Spleen (tissue), 11 donors: ENCODE measurements at regions not wholly inside any gene's neighbourhood (a gene's known extent, or its start where the extent isn't known, plus 50 kb on each side); places are given as distances from the start of the nearest gene placed in this dataset.

Source experiments
- DNase-seq: peaks from one replicate; pipeline ENCODE4 v3.0.0-alpha.2; 2020
- H3K27ac ChIP-seq, 8 donors: fragments of 200-600 bp; sonication (generic) in 7 of 8; 1 replicate in 4 of 8; 2 replicates in 4 of 8; pipeline versions ENCODE4 v1.5.0 to v1.8.0; 2016 to 2021; ENCODE audit warnings: inconsistent platforms in 4 of 8, mild to moderate bottlenecking in 4 of 8, moderate library complexity in 1 of 8
- H3K27me3 ChIP-seq, 7 donors: fragments of 200-600 bp; sonication (generic) in 6 of 7; replicated peaks in 1 of 7; 1 replicate in 4 of 7; 2 replicates in 3 of 7; pipeline versions ENCODE4 v1.5.0 to v1.8.0; 2016 to 2021; ENCODE audit warnings: inconsistent platforms in 3 of 7, mild to moderate bottlenecking in 1 of 7
- H3K36me3 ChIP-seq, 6 donors: fragments of 200-600 bp; sonication (generic) in 5 of 6; 1 replicate in 4 of 6; 2 replicates in 2 of 6; pipeline versions ENCODE4 v1.5.0 to v1.8.0; 2016 to 2021; ENCODE audit warnings: inconsistent platforms in 2 of 6
- H3K4me1 ChIP-seq, 6 donors: fragments of 200-600 bp; sonication (generic) in 5 of 6; 1 replicate in 3 of 6; 2 replicates in 3 of 6; pipeline versions ENCODE4 v1.5.0 to v1.8.0; 2016 to 2021; ENCODE audit warnings: inconsistent platforms in 3 of 6
- H3K4me3 ChIP-seq, 8 donors: fragments of 200-600 bp; sonication (generic) in 7 of 8; 1 replicate in 4 of 8; 2 replicates in 4 of 8; pipeline versions ENCODE4 v1.5.0 to v1.8.0; 2016 to 2021; ENCODE audit warnings: inconsistent platforms in 4 of 8, mild to moderate bottlenecking in 4 of 8, moderate library complexity in 2 of 8
- H3K9me3 ChIP-seq, 8 donors: fragments of 200-600 bp; sonication (generic) in 7 of 8; 1 replicate in 4 of 8; 2 replicates in 4 of 8; pipeline versions ENCODE4 v1.5.0 to v1.8.0; 2016 to 2021; ENCODE audit warnings: inconsistent platforms in 4 of 8
- CTCF ChIP-seq, 11 experiments: fragments of 200-600 bp in 7 of 11; fragments of 450-650 bp in 4 of 11; sonication (generic) in 4 of 11; IDR thresholded peaks in 8 of 11; conservative IDR thresholded peaks in 3 of 11; 1 replicate in 7 of 11; 2 replicates in 4 of 11; pipeline versions ENCODE4 v1.4.0 to v1.8.0; 2016 to 2021; ENCODE audit warnings: antibody characterized with exemption in 11 of 11, inconsistent platforms in 4 of 11, mild to moderate bottlenecking in 1 of 11
- POLR2A ChIP-seq, 3 donors: fragments of 450-650 bp; IDR thresholded peaks; one replicate each; pipeline ENCODE4 v1.5.1; 2017; ENCODE audit warnings: antibody characterized with exemption in 3 of 3, mild to moderate bottlenecking in 1 of 3
- POLR2AphosphoS5 ChIP-seq, 3 donors: sonication (generic); formaldehyde crosslinking; IDR thresholded peaks; one replicate each; pipeline ENCODE4 v1.5.1; 2017; ENCODE audit warnings: antibody characterized with exemption in 3 of 3
- WGBS, 5 donors: extraction: QIAGEN DNeasy Blood & Tissue Kit in 3 of 5; methylation state at CpG; one replicate each; pipeline versions ENCODE4 v1.1.5 to v1.1.7; 2013 to 2018; 5-methylcytosine and 5-hydroxymethylcytosine counted together
- intact Hi-C: fragments of 100-400 bp; cut with DNase I; formaldehyde crosslinking; loops from one replicate; pipeline ENCODE4 v1.15.0; 2023; ENCODE audit warnings: low total_unique reads
- donor health status: healthy with polysubstance abuse.
- donor health status: DM: no; HTN: no; CAD: no; lungs with moderate emphysema.
- donor health status: DM: no; HTN: no; CAD: no.
- donor health status: Bipolar disorder and iron deficiency.
- donor health status: healthy.
- donor health status: DM: no; HTN: no; CAD: no.
- donor health status: DM: yes; HTN: yes; CAD: no.

- H3K9me3 ChIP-seq = no peaks in the 10 kb centered on the region
- intact Hi-C loops = no loop called here
- WGBS, 5 donors = 76 to 82% (median 80%) methylated on average over 7 of the region's 7 CpGs
Observed at GRCh38 chr10:113301342-113301984, 251.4 kb upstream of the HABP2 start.

GRCh38 chr10:113302062-113302461 lies 250.8 kb upstream of the HABP2 start:
- Histone ChIP-seq H3K9me3 (no peaks in the 10 kb centered on the region), H3K27ac (no peak overlapping the region), H3K4me1 (no peaks in the 10 kb centered on the region), H3K27me3 (no peaks in the 10 kb centered on the region), H3K4me3 (no peak overlapping the region), H3K36me3 (no peaks in the 10 kb centered on the region)
- no peak for DNase-seq
- 90 to 98% (median 97%) methylated on average over 3 of the region's 3 CpGs for WGBS, 5 donors
- intact Hi-C loops = no loop called here
- TF ChIP-seq CTCF (IDR thresholded peaks at IDR 0.05 in 8 of 11, conservative IDR thresholded peaks at IDR 0.05 in 3 of 11) = no peak
- TF ChIP-seq POLR2A (IDR thresholded peaks at IDR 0.05) = no peak
- TF ChIP-seq POLR2AphosphoS5 (IDR thresholded peaks at IDR 0.05) = no peak

More at GRCh38 chr10:113301342-113301984, 251.4 kb upstream of the HABP2 start:
- Histone ChIP-seq H3K36me3 (no peaks in the 10 kb centered on the region), H3K4me1 (no peaks in the 10 kb centered on the region), H3K27me3 (no peaks in the 10 kb centered on the region), H3K27ac (no peak overlapping the region), H3K4me3 (no peak overlapping the region)
- DNase-seq = no peak
- no peak for TF ChIP-seq POLR2A (IDR thresholded peaks at IDR 0.05)
- TF ChIP-seq POLR2AphosphoS5 (IDR thresholded peaks at IDR 0.05) = no peak
- no peak for TF ChIP-seq CTCF (IDR thresholded peaks at IDR 0.05 in 8 of 11, conservative IDR thresholded peaks at IDR 0.05 in 3 of 11)

- TF ChIP-seq POLR2AphosphoS5 (IDR thresholded peaks at IDR 0.05) = no peak
- no peak for TF ChIP-seq POLR2A (IDR thresholded peaks at IDR 0.05)
- no peak for TF ChIP-seq CTCF (IDR thresholded peaks at IDR 0.05 in 8 of 11, conservative IDR thresholded peaks at IDR 0.05 in 3 of 11)
- no peaks in the 10 kb centered on the region for H3K36me3 ChIP-seq
- intact Hi-C loops = no loop called here
- no peak overlapping the region for H3K4me3 ChIP-seq
- DNase-seq = no peak
- no peaks in the 10 kb centered on the region for H3K4me1 ChIP-seq
- H3K9me3 ChIP-seq = no peaks in the 10 kb centered on the region
- no peaks in the 10 kb centered on the region for H3K27me3 ChIP-seq
- WGBS, 5 donors = 71 to 84% (median 78%) methylated on average over 7 of the region's 7 CpGs
- H3K27ac ChIP-seq = no peak overlapping the region
Observed at GRCh38 chr10:113303544-113304146, 249.2 kb upstream of the HABP2 start.

GRCh38 chr10:113304726-113305125 lies 248.1 kb upstream of the HABP2 start:
- Histone ChIP-seq H3K36me3 (no peaks in the 10 kb centered on the region), H3K27me3 (no peaks in the 10 kb centered on the region), H3K4me3 (no peak overlapping the region), H3K4me1 (no peaks in the 10 kb centered on the region), H3K9me3 (no peaks in the 10 kb centered on the region), H3K27ac (no peak overlapping the region)
- no peak for TF ChIP-seq POLR2A (IDR thresholded peaks at IDR 0.05)
- no peak for TF ChIP-seq POLR2AphosphoS5 (IDR thresholded peaks at IDR 0.05)
- intact Hi-C loops = no loop called here
- WGBS, 5 donors = 79 to 96% (median 88%) methylated on average over 5 of the region's 5 CpGs
- DNase-seq = no peak
